ENCODE measurements at regions not wholly inside any gene's neighbourhood (a gene's known extent, or its start where the extent isn't known, plus 50 kb on each side); places are given as distances from the start of the nearest gene placed in this dataset.
"Not testable (repeated sequence)": the region's sequence is repeated elsewhere in the genome, so short reads cannot be mapped to it uniquely, and the experiment has no call there.

- no peak for DNase-seq (ENCODE audit: low read depth)
Observed at GRCh38 chr1:222068101-222068500, 326.2 kb upstream of the DUSP10 start.

- DNase-seq (ENCODE audit: low read depth) = no peak
Observed at GRCh38 chr1:222066539-222066938, 324.6 kb upstream of the DUSP10 start.

- DNase-seq (ENCODE audit: low read depth) = no peak
Observed at GRCh38 chr1:222065234-222065633, 323.3 kb upstream of the DUSP10 start.

- DNase-seq (ENCODE audit: low read depth) = peak; percentile 84
Observed at GRCh38 chr1:222064388-222065211, 322.7 kb upstream of the DUSP10 start.

- DNase-seq (ENCODE audit: low read depth) = no peak
Observed at GRCh38 chr1:222062640-222063039, 320.8 kb upstream of the DUSP10 start.

GRCh38 chr1:222061711-222062359 lies 319.9 kb upstream of the DUSP10 start:
- no peak for DNase-seq (ENCODE audit: low read depth)

GRCh38 chr1:222060210-222060916 lies 318.5 kb upstream of the DUSP10 start:
- no peak for DNase-seq (ENCODE audit: low read depth)

- no peak for DNase-seq (ENCODE audit: low read depth)
Observed at GRCh38 chr1:222058249-222058648, 316.4 kb upstream of the DUSP10 start.

- no peak for DNase-seq (ENCODE audit: low read depth)
Observed at GRCh38 chr1:222057162-222057561, 315.3 kb upstream of the DUSP10 start.

GRCh38 chr1:222054416-222054815 lies 312.5 kb upstream of the DUSP10 start:
- no peak for DNase-seq (ENCODE audit: low read depth)

- no peak for DNase-seq (ENCODE audit: low read depth)
Observed at GRCh38 chr1:222053790-222054294, 312.0 kb upstream of the DUSP10 start.

- not testable (repeated sequence) for DNase-seq (ENCODE audit: low read depth)
Observed at GRCh38 chr1:222051311-222051710, 309.4 kb upstream of the DUSP10 start.

GRCh38 chr1:222049661-222050060 lies 307.8 kb upstream of the DUSP10 start:
- not testable (repeated sequence) for DNase-seq (ENCODE audit: low read depth)

GRCh38 chr1:222049176-222049575 lies 307.3 kb upstream of the DUSP10 start:
- DNase-seq (ENCODE audit: low read depth) = no peak

GRCh38 chr1:222048094-222048595 lies 306.3 kb upstream of the DUSP10 start:
- DNase-seq (ENCODE audit: low read depth) = peak; percentile 78

GRCh38 chr1:222047366-222047765 lies 305.5 kb upstream of the DUSP10 start:
- no peak for DNase-seq (ENCODE audit: low read depth)

GRCh38 chr1:222046684-222047263 lies 304.9 kb upstream of the DUSP10 start:
- DNase-seq (ENCODE audit: low read depth) = no peak

GRCh38 chr1:222045786-222046185 lies 303.9 kb upstream of the DUSP10 start:
- DNase-seq (ENCODE audit: low read depth) = peak; percentile 70

GRCh38 chr1:222045236-222045635 lies 303.3 kb upstream of the DUSP10 start:
- no peak for DNase-seq (ENCODE audit: low read depth)

- peak; percentile 87 for DNase-seq (ENCODE audit: low read depth)
Observed at GRCh38 chr1:222043444-222044292, 301.8 kb upstream of the DUSP10 start.

- DNase-seq (ENCODE audit: low read depth) = peak; percentile 61
Observed at GRCh38 chr1:222042120-222042519, 300.2 kb upstream of the DUSP10 start.

All from LHCN-M2 (cell line).